HG02870 (cell line): ENCODE measurements at regions not wholly inside any gene's neighbourhood (a gene's known extent, or its start where the extent isn't known, plus 50 kb on each side); places are given as distances from the start of the nearest gene placed in this dataset.
"Not testable (repeated sequence)": the region's sequence is repeated elsewhere in the genome, so short reads cannot be mapped to it uniquely, and the experiment has no call there.

ENCODE experiments used
- ATAC-seq: cut with Tn5 transposase; IDR thresholded peaks from one replicate; pipeline ENCODE4 v1.9.1; 2021; ENCODE audit warnings: mild to moderate bottlenecking, moderate library complexity; ENCODE audit not compliant: unreplicated experiment

- ATAC-seq: no peak
Measured at GRCh38 chr5:118111956-118112355, 876.4 kb downstream of the DTWD2 start.

DNA sequence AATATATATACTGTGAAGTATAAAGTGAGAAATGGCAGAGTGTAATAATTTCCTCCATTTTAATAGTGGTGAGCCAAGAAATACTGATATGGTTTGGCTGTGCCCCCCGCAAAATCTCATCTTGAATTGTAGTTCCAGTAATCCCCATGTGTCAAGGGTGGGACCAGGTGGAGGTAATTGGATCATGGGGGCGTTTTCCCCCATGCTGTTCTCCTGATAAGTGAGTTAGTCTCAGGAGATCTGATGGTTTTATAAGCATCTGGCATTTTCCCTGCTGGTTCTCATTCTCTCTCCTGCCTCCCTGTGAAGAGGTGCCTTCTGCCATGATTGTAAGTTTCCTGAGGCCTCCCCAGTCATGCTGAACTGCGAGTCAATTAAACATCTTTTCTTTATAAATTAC is 881.1 kb downstream of the DTWD2 start:
- not testable (repeated sequence) for ATAC-seq

GRCh38 chr5:118098716-118099115 is 889.6 kb downstream of the DTWD2 start:
- ATAC-seq: no peak

DNA sequence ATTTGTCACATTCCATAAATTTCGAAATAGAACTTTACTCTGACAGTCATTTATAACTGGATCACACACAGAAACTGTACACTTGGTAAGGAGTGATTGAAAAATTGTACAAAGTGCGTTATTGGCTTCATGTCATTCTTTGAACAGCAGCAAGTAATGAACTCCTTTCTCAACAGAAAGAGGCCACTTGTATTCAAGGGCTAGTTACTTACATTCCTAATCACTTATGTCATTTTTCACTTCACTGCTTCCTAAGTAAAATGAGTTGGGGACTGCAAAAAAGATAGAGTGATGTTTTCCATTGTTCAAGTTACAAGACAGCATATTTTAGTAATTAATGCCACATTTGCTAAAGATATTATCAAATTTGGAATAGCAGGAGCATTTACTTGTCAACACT is 893.2 kb downstream of the DTWD2 start:
- no peak for ATAC-seq

- ATAC-seq: no peak
Measured at GRCh38 chr5:118088448-118088847, 899.9 kb downstream of the DTWD2 start.

GRCh38 chr5:118076490-118076889 is 911.9 kb downstream of the DTWD2 start:
- no peak for ATAC-seq

DNA sequence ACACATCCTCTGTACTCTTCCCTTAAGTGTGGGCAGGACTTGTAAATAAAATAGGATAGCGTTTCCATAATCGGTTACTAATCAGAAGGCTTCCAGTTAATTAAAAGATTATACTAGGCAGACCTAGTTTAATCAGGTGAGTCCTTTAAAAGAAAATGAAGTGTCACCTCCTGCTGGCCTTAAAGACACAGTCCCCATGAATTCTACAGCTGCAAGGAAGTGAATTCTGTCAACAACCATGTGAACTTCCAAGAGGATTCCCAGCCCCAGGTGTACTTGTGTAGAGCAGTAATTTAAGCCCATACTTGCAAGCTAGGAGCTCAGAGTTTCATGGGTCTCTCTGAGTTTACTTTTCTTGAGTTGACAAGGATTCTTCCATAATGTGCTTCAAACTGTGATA is 918.3 kb downstream of the DTWD2 start:
- ATAC-seq: no peak

DNA sequence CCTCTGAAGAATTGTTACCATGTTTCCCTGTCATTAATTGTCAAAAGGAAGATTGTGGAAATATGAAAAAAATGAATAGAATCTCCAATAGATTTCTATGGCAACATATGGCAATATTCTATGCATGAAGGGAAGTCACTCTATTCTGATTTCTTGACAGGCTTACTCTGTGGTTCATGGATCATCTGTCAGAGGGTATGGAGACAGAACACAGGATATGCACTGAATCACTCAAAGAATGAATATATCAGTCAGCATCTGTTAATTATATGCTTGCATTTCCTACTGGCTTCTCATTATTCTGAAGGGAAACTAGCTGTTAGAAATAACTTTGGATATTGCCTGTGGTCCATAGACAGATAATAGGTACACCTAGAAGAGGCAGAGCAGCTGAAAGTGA is 918.9 kb downstream of the DTWD2 start:
- no peak for ATAC-seq

DNA sequence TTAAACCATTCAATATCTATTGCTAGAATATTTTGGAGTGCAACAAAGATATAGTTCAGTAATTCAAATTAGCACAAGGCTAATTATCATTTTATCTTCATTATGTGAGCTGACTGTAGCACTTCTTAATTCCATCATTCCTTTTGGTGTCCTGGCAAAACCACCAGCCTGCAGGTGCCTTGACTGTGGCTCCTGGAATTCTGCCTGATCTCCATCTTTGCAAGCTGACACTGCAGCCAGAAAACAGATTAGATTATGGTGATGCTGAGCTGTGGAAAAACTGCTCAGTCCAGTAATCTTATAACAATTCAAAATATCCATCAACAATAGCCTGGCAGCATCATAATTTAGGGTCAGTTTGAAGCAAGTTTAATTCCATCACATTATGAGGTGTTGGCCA is 919.5 kb downstream of the DTWD2 start:
- no peak for ATAC-seq

DNA sequence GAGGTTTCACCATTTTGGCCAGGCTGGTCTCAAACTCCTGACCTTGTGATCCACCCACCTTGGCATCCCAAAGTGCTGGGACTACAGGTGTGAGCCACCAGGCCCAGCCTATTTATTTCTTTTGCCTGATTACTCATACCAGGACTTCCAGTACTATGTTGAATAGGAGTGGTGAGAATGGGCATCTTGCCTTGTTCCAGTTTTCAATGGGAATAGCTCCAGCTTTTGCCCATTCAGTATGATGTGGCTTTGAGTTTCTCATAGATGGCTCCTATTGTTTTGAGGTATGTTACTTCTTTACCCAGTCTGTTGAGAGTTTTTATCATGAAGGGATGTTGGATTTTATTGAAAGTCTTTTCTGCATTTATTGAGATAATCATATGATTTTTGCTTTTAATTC is 924.5 kb downstream of the DTWD2 start:
- ATAC-seq: not testable (repeated sequence)

GRCh38 chr5:118060833-118061232 is 927.5 kb downstream of the DTWD2 start:
- no peak for ATAC-seq

GRCh38 chr5:118052503-118052902 is 935.8 kb downstream of the DTWD2 start:
- no peak for ATAC-seq

GRCh38 chr5:118044169-118044568 is 944.2 kb downstream of the DTWD2 start:
- ATAC-seq: no peak

DNA sequence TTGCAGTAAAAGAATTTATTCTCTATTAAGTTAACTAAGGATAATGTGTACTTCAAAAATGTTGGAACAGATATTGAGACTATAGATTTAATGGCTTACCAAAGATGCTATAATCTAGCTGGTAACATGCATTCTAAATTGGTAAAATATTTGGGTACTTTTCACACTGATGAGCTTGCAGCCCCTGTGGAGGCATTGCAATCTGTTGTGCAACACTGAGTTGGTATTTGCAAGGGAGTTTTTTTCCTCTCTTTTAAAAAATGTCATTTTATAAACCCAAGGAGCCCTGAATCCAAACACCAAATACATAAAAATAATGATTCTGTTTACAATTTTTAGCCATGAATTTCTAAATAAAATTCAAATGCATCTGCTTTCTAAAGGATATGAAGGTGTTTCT is 944.8 kb downstream of the DTWD2 start:
- ATAC-seq: no peak

- ATAC-seq: no peak
Measured at GRCh38 chr5:118042076-118042475, 946.3 kb downstream of the DTWD2 start.

DNA sequence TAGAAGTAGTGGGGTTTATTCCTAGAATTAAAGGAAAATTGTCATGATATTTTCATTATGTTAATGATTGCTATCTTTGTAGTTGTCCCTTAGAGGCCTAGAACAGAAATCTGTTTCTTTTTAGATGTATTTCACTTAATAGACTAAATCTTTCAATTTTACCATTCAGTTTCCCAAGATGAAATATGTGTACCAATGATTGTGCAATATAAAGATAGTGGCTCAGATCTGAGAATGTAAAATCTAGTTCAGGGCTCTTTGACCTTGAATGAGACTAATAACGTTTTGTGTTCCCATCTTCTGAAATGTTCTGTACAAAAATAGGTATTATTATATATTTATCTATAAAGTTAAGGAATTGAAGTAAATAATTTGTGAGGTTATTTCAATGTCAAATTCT is 947.9 kb downstream of the DTWD2 start:
- no peak for ATAC-seq

- no peak for ATAC-seq
Measured at GRCh38 chr5:118033686-118034338, 954.5 kb downstream of the DTWD2 start.

DNA sequence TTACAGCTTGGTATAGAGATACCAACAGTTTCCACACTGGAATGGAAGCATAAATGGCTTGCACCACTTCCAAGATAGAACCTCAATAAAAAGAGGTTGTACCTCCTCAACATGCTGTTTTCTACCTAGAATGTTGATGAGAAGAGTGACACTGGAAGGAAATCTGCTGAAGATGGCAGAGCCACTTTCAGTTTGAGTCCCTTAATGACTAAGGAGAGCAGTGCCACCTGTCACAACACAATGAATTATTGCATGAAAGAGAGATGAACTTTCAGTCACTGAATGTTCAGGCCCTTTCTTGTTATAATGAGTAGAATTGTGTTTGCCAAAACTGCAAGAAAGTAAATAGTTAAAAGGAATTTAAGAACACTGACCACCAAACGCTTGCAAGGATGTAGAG is 958.5 kb downstream of the DTWD2 start:
- no peak for ATAC-seq

DNA sequence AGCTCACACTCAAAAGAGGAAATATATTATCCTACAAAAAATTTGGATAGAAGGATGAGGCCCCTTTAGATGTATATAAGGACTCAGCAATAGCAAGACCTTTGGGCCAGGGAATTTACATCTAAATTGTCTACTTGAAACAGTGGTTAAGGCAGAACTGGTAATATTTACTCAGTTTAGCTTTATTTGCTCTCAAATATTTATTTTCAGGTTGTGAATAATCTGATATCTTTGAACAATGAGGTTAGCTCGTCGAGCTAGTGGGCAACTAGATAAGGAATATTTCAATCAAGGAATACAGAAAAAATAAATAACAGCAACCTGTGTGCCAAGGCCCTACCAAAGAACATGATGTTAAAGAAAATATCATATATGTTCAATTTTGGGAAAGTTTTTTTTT is 966.3 kb downstream of the DTWD2 start:
- no peak for ATAC-seq

GRCh38 chr5:118017536-118017935 is 970.8 kb downstream of the DTWD2 start:
- ATAC-seq: no peak

GRCh38 chr5:118016396-118016795 is 972.0 kb downstream of the DTWD2 start:
- no peak for ATAC-seq

GRCh38 chr5:118015511-118015910 is 972.8 kb downstream of the DTWD2 start:
- ATAC-seq: no peak

DNA sequence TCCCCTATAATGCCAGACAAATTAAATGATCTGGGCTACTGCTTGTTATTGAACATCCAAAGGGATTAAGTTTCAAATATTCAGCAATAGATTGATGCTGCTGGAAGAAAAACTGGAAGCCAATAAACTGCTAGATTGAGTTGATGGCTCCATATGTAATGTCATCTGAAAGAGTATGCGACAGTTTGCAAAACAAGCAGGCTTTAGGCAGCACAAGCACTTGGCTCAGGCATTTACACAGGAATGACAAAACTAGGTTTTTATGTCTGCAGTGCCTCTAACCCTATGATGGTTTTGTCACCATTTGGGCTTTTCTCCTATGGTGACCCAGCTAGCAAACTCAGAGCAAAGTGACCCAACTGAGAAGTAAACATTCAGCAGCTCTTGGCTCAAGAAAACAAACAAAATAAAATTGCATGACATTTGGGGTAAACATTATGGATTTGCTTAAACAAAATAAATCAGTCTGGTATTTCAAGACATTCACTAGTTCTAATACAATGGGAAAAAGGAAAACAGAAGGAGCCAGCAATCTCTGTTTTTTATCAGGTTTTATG is 978.5 kb downstream of the DTWD2 start:
- no peak for ATAC-seq
